ENCODE measurements at regions not wholly inside any gene's neighbourhood (a gene's known extent, or its start where the extent isn't known, plus 50 kb on each side); places are given as distances from the start of the nearest gene placed in this dataset.

DNA sequence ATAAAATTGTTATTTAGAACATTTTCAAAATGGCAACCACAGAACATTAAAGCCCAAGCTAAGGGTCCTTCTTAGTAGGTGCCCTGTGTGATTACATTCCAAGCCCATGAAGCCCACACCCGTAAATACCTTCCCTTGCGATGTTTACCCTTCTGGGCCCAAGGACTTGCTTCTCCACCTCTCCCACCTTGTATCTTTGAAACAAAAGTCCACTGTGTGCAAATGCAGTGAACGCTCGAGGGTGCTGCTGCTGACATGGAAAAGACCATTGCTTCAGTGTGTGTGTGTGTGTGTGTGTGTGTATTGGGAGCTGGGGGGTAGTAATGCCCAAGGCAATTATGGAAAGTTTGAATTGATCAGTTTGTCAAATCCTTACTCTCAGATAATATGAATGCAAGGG is 298.1 kb downstream of the TGFB2 start:
- no peak for DNase-seq

DNA sequence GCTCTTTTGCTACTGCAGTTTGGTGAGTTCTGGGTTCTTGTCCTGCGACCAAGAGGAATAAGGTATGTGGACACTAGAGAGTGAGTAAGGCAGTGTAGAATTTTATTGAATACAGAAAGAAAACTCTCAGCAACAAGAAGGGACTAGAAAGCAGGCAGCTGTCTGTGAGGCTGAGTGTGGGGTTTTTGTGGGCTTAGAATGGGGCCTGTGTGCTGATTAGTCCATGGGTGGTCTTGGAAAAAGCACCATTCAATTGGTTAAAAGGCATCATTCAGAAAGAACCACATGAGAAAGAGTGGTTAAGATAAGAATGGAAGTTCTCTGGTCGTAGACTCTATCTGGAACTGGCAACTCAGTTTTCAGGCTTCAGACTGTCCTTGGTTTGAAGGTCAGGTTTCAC is 298.8 kb downstream of the TGFB2 start:
- DNase-seq = no peak

DNA sequence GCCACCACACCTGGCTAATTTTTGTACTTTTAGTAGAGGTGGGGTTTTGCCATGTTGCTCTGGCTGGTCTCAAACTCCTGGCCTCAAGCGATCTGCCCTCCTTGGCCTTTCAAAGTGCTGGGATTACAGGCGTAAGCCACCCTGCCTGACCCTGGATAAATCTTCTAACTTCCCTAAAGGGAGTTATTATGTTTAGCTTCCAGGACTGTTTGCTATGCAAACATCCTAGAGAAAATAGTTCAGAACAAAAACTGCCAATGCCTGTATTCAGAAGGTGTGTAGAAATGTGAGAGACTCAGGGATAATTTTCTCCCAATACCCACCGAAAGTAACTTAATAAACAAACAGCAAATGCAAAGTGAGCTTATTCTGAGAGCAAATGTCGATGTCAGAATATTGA is 301.2 kb downstream of the TGFB2 start:
- no peak for DNase-seq

DNA sequence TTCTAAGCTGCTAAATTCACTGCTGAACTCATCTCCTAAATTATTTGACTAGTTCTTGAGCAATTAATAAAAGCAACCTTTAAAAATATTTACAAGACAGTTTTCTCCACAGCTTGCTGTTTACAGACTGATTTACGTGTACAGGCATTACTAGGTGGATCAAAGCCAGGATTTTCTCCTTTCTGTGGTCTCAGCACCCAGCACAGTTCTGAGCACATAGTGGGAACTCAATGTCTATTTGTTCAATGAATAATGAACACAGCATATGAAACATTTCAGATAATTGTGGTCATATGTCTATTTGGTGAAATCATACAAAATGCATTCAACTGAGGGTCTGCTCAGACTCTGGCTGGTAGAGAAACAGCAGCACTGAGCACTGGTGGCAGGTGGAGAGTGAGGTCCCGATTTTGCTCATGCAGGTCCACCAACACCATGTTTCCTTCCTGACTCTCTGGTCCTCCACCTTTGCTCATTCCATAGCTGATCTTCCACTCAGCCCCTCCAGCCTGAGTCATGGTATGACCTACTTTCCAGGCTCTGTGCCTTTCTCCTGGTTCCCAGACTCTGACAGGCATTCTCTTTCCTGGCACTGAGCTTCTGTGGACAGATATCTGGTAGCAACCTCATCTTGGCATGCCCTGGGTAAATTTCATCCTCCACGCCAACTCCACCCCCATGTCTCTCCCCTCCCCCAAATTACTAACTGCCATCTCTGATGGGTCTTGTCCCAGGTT is 311.3 kb downstream of the TGFB2 start:
- DNase-seq = no peak

- no peak for DNase-seq
Measured at GRCh38 chr1:218658269-218658668, 313.1 kb downstream of the TGFB2 start.

GRCh38 chr1:218658899-218659298 is 313.8 kb downstream of the TGFB2 start:
- no peak for DNase-seq

DNA sequence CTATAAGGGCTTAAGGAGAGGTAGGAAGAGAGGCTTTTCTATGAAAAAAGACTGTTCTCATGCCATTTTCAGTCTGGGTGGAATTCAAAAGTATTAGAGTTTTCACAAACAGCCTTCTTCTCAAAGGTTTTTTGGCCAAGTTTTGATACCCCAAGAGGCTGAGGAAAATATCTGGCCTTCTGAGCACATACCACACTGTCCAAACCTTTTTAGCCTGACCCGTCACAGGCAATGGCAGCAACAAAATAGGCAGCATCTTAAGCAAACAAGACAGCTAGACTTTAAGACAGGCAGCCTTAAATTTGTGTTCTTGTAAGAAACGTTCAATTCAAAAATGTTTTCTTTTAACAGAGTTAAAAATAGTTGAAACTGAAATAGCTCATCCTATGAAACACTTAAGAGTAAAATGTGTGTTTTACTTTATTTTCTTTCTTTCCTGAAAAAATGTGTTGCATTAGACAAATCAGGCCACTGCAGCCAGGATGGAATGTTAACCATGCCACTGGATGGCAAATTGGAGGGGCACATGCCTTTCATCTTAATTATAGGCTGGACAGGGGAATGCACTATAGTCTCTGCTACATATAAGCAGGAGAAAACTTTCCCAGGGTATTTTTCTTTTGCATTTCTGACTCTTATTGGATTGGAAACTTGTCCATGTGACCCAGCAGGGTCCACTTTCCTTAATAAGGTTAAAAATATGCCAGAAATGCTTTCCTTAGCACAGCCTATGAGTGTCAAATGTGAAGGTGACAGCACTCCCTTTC is 315.0 kb downstream of the TGFB2 start:
- no peak for DNase-seq

GRCh38 chr1:218660678-218661053 is 315.5 kb downstream of the TGFB2 start:
- no peak for DNase-seq

DNA sequence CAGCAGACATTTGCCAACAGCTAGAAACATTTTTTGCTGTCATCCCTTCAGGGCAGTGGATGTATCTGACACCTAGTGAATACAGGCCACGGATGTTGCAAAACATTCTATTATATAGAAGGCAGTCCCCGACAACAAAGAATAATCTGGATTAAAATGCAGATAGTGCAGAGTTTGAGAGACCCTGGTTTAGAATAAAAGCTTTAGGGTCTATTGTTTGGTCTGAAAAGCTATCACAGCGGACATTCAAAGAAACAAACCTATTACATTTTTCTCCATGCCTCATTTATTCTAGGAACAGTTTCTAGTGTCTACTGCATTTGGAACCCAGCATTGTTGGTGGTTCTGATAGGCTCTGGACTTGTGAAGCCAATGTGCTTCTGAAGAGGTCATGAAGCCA is 316.3 kb downstream of the TGFB2 start:
- DNase-seq = no peak

DNA sequence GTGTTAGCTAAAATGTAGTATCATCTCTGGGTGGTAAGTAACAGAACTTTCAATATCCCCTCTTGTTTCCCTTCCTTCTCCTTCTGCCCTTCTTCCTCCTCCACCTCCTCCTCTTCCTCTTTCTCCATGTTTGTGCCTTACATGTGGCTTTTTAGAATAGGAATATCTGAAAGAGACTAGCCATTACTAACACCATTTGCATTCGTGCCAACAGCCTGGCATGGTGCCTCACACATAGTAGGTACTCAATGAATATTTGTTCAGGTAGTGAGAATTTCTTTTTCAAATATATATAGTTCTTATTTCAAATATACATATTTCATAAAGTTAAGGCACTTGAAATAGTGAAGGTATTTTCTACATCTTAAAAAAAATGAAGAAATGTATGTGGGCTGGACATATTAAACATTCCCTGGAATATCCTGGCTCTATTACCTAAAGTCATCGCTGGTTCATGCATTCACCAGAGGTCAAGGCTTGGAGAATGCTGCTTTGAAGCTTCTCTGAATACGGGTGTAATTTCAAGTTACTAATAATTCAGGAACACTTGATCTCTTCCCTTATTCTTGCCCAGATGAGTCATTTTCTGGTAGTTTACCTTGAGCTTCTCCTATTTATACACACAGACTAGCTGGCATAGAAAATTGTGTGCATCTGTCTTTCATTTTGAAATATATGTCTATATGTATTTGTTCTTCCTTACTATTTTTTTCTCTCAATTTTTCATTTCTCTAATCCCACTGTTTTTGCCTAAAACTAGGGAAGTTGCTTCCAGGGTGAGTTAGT is 319.4 kb downstream of the TGFB2 start:
- no peak for DNase-seq

- DNase-seq = no peak
Measured at GRCh38 chr1:218665221-218665620, 320.1 kb downstream of the TGFB2 start.

DNA sequence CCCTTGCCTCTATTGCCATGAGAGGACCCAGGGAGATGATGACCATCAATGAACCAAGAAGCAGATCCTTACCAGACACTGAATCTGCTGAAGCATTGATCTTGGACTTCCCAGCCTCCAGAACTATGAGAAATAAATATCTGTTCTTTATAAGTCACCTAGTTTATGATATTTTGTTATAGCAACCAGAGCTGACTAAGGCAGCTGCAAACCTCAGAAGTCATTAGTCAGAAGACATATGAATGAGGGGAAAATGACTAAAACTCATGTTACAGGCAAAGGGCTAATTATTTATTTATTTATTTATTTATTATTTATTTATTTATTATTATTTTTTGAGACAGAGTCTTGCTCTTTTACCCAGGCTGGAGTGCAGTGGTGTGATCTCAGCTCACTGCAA is 321.1 kb downstream of the TGFB2 start:
- no peak for DNase-seq

GRCh38 chr1:218667781-218668516 is 322.8 kb downstream of the TGFB2 start:
- no peak for DNase-seq

GRCh38 chr1:218669431-218669830 is 324.3 kb downstream of the TGFB2 start:
- DNase-seq = no peak

DNA sequence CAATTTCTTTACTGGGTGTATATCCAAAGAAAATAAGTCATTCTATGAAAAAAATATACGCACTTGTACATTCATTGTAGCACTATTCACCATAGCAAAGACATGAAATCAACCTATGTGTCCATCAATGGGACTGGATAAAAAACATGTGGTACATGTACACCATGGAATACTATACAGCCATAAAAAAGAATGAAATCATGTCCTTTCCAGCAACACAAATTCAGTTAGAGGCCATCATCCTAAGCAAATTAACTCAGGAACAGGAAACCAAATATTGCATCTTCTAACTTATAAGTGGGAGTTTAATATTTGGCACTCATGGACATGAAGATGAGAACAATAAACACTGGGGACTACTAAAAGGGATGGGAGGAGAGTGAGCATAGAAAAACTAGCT is 325.7 kb downstream of the TGFB2 start:
- no peak for DNase-seq

DNA sequence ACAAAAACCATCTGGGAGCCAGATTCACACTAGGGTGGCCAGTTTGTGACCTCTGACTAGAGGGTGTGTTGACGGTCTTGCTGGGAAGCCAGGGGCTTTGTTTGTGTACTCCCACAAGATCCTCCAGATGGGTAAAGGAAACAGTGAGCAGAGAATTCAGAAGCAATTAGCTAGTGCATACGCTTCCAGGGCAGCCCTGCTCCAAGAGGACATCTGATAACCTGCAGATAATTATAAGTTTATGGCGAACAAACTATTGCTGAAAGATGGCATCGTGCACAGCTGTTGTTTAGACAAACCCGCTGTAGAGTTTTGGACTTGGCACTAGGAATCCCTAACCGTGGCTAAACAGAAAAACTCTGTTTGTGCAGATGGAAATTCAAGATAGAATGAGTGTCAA is 326.4 kb downstream of the TGFB2 start:
- DNase-seq = peak; percentile 48

DNA sequence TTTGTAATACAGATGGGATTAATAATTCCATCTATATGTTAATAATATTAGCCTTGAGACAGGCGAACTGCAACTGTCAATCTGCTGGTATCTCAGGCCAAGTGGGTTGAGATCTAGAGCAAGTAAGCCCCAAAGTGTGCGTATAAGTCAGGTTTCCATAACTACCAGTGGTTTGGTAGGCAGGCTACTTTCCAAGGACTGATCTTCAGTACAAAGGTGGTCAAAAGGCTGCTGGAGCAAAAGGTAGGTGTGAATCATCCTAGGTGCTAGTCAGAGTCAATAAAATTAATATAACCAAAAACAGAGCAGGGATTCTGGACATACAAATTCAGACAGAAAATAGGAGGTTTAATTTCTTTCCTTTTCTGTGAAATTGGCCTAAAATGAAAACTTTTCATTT is 328.0 kb downstream of the TGFB2 start:
- DNase-seq = no peak

DNA sequence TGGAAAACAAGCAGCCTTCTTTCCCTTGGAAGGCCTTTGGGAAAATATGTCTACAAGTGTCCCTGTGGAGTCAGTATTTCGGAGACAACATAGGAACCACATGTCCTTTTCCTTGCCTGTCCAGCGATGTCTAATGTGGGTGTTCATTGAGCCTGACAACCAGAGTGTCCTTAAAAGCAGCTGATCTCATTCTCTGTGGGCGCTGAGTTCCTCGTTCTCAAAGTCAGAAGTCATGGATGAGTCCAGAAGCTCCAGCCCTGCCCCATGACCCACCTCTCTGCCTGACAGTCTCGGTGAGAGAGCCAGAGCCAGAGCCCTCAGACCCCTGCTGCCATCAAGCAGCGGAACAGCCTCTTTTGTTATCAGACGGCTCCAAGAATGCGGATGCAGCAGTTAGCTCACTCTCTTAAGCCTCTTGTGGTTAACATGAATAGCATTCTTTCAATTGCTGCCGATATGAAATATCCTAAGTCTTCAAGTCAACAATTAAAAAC is 329.2 kb downstream of the TGFB2 start:
- no peak for DNase-seq

DNA sequence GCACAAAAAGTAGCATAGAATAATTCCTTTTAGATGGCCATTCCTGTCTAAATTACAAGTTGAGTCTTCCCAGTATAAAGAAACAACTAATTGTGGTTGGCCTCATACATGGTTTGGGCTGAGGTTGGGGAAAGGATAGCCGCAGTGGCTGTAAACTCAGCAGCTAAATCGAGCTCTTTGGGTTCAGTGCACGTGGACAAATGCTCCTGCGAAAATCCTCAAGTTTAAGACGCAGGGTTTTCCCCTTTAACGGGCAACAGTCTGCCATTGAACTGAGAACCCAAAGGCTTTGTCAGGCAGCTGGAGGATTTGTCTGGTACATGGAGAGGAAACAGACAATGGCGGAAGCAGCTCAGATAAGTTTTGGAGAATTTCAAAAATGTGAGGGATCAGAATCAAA is 331.9 kb downstream of the TGFB2 start:
- DNase-seq = no peak

GRCh38 chr1:218679391-218679790 is 334.3 kb downstream of the TGFB2 start:
- no peak for DNase-seq

DNA sequence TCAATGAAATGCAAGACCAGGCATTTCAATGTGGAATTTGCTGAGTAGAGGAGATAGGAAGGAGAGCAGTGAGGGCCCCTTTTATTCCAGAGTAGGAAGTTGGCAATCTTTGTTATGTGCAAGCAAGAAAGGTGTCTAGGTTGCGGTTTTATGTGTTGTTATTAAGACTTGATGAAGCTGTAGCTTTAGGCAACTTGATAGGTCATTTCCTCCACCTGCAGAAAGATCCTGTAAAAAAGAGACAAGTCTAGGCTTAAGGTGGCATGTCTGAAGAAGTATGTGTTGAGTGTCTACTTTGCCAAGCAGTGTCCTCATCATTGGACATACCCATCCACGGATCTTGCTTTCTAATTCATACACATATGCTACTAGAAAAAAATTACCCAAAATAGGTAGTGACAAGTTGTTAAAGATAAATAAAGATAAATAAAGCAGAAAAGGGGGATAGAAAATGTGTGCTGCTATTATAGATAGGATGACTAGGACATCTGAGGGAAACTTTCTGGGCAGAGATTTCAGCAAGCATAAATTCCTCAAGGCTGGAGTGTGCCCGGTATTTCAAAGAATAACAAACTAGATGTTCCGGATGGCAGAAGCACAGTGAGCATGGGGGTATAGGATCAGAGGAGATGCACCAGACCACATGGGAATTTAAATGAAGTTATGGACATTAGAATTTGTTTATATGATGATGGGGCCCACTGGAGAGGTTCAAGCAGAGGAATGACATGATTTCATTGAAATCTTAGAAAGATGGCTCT is 335.0 kb downstream of the TGFB2 start:
- no peak for DNase-seq

DNA sequence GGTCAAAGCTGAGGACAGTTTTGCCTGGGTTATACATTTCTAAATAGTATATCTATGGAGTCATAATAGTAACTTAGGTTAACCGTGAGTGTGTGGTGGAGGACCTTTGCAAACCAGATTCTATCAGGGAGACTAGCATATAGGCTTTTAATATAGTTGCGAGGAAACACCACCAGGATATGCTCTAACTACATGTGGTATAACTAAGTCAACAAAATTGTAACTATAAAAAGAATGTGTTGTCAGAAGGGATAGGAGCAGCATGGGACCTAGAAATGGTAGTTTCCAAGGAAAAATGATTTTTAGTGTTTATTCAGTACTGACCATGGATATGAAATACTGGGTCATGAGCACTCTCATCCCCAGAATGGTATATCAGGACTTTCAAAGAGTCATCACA is 338.1 kb downstream of the TGFB2 start:
- DNase-seq = no peak

Data from NCI-H1092 (cell line).